ENCODE measurements at regions not wholly inside any gene's neighbourhood (a gene's known extent, or its start where the extent isn't known, plus 50 kb on each side); places are given as distances from the start of the nearest gene placed in this dataset.

GRCh38 chr3:24944805-24945520 lies 450.3 kb upstream of the THRB start:
- no peak for DNase-seq

- DNase-seq, result no peak
Observed at GRCh38 chr3:24945563-24945962, 450.9 kb upstream of the THRB start.

- DNase-seq, result no peak
Observed at GRCh38 chr3:24947103-24947502, 452.5 kb upstream of the THRB start.

DNA sequence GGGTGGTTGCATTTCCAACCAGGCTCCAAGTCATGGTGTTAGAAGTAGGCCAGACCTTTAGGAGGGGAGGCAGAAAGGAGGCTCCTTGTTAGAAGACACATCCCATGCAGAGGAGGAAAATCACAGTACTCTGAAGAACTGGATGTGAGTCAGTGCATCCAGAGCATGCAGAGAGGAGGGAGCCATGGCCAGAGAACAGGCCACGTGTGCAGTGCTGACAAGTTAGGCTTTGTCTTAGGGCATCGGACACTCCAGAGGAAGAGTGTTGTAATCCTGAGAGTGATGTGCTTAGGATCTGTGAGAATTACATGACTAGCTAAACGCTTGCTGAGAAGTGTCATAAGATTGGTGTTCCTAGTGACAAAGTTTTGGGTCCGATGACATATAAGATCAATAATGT lies 456.5 kb upstream of the THRB start:
- no peak for DNase-seq

DNA sequence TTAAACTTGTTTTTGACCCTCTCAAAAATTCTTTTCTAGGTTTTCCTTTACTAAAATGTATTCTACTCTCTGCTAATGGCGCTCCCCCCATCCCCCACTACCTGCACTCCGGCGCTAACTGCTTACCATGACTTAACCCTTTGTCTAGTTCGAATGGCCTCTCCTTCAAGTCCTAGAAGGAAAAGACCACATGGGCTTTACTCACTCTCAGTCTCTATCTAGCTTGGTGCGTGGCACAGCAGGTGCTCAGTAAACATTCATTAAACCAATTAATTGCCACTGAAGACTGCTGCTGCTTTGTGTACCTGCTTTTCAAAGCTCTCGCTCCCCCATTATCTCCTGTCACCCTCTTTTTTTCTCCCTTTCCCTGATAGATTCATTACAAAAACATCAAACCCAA lies 457.7 kb upstream of the THRB start:
- DNase-seq, result no peak

GRCh38 chr3:24953060-24953771 lies 458.6 kb upstream of the THRB start:
- no peak for DNase-seq

DNA sequence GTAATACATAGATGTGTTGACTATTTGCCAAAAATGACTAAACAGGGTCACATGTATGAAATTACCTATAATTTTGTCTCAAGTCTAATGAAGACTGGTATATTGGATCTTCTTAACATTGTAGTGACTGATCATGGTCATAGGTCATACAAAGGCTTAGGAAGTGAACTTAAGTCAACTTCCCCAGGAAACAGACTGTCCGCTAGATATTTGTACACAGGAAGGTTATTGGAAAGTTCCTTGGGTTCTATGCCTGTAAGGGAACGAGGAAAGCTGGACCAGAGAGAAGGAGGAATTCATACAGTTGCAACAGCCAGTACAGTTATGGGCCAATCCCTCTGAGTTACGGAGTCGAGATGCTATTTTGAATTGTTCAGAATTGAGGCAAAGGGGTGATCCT lies 462.0 kb upstream of the THRB start:
- DNase-seq, result no peak

DNA sequence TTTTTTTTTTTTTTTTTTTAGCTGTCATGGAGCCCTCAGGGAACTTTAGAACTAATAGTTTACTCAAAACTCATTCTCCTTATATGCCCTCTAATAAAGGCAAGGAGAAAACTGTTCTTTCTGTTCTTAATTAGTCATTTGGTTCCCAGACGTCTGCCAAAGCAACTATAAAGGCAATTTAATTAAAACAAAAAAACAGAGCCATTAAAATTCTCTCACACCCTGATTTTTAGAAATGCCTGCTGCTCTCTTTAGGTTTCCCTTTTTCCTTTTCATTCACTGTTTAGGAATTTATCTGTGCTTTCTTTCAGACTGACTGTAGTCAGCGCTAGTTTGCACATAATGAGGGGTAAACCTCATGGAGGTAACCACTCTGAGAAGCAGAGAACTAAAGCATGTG lies 463.6 kb upstream of the THRB start:
- no peak for DNase-seq

GRCh38 chr3:24958910-24959447 lies 464.3 kb upstream of the THRB start:
- DNase-seq, result no peak

DNA sequence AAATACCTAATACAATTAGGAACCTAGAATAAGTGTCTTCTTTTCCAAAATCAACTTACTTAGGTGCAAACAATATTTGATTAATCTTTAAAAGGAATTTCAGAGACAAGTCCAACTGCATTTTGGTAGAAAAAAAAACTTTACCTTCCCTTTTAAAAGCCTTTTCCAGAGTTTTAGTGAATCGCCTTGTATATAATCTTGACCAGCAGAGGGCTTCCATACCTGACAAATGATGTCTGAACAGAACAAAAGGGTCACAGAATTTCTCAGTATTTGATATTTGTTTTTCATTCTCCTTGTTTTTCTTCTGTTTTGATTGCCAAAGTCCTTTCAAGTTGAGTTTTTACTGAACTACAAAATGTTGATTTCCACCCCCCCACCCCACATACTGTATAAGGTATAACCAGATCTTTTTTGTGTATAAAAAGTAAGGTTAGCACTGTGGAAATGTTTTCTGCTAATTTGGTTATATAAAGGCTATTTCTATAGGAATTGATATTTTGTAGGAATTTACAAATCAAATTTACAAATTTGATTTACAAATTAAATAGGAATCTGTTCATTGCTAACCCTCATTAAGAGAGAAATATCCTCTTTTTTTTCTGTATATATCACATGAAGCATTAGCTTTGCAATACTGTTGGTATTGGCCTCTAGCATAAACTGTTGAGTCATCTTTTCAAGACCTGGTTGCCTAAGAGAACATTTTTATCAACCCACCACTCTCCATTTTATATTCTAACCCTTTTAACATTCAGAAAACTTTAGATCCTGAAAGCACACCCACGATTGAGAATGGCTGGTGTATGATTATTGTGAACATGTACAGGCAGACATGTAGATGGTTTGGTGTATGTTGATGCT lies 464.1 kb upstream of the RARB start:
- no peak for DNase-seq

GRCh38 chr3:24965706-24966385 lies 462.2 kb upstream of the RARB start:
- DNase-seq, result no peak

DNA sequence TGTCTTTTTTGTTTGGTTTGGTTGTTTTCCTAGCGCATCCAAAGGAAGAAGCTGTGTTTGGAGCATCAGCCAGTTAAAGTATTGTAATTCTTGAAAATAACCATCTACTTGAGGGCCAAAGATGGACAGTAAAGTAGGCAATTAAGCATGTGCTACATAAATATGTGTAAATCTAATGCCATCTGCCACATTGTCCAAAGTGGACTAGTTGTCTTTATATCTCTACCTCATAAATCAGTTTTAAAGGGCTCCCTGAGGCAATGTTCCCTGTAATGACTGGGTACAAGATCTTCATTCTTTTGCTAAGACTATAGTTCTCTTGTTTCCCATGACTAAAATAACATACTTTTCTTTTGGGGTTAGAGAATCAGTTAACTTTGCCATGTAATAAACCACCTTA lies 460.0 kb upstream of the RARB start:
- DNase-seq, result no peak

DNA sequence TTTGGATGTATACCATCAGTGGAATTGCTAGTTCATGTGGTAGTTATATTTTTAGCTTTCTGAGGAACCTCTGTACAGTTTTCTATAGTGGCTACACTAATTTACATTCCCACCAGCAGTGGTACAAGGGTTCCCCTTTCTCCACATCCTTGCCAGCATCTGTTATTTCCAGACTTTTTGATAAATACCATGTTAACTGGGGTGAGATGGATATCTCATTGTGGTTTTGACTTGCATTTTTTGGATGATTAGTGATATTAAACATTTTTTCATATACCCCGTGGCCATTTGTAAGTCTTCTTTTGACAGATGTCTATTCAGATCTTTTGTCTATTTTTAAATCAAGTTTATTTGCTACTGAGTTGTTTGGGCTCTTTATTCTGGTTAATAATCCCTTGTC lies 455.6 kb upstream of the RARB start:
- DNase-seq, result no peak

GRCh38 chr3:24981309-24981708 lies 446.8 kb upstream of the RARB start:
- no peak for DNase-seq

GRCh38 chr3:24981924-24982323 lies 446.1 kb upstream of the RARB start:
- DNase-seq, result no peak

DNA sequence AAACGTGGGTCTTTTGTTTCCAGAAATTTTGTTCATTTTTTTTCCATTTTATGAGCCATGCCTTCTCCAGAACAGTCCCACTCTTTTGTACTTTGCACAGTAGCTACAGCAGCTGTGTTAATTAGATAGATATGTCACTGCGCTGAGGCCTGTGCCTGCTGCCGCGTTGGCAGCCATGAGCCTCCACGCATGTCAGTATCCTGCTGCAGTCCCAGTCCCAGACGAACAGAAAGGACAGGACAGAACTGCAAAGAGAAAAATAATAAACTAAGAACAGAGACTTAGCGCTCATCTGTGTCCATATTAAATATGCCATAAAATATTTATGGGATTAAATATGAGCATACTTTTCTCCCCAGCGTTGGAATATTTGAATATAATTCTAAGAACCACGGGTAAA lies 442.4 kb upstream of the RARB start:
- DNase-seq, result no peak

DNA sequence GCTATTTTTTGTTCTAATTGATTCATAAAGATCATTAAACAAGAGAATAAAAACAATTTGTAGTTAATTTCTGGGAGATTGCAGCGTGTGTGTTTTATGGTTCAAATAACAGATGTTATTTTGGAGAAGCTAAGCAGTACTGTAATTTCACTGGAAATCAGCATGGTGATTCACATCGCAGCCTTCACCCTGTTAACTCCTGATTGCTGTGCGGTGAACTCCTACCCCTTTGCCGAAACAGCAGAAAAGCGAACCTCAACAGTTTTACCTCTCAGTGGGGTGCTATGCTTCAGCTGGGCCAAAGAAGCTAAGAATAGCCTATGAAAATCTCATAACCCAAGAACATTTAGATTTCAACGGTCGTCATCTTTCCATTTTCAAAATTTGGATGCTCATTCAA lies 441.5 kb upstream of the RARB start:
- DNase-seq, result no peak

GRCh38 chr3:24999357-24999756 lies 428.7 kb upstream of the RARB start:
- DNase-seq, result no peak

DNA sequence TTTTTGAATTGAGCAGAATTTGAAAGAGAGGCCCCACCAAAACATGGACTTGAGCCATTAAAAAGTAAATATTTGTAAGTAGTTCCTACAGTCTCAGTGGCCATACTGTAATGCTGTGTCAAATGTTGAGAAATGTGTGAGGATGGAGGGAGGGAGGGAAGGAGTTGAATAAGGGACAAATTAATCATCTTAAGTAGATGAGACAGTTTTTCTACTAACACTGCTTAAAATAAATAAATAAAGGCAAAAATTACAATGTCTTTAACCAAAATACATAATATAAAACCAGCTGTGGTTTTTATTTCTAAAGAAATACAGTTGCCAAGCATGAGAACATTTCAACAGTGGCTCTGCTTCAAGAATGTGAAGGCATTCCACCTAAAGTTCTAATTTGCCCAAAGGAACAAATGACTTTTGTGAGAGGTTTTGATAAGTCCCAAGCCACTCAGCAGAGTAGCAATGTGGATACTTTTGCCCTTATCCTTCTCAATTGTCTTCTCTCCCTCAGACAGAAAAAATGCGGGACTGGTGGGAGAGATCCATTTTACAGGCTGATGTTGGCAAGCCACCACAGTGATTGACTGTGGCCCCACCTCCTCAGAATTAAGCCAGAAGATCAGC lies 427.0 kb upstream of the RARB start:
- no peak for DNase-seq

DNA sequence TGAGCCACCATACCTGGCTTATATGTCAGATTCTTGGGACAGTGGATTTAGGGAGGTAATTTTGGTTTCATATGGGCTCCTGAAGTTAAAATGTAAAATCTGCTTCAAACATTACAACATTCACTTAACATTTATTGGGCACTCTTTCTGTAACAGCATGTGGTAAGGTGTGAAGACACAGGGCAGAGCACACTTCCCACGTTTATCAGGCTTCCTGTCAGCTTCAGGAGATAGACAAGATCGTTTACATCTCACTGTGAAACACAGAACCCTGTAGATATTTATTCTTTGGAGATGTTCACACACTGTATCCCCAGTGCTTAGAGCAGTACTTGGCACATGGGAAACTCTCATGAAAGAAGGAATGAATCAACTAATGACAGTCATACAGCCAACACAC lies 426.0 kb upstream of the RARB start:
- no peak for DNase-seq

DNA sequence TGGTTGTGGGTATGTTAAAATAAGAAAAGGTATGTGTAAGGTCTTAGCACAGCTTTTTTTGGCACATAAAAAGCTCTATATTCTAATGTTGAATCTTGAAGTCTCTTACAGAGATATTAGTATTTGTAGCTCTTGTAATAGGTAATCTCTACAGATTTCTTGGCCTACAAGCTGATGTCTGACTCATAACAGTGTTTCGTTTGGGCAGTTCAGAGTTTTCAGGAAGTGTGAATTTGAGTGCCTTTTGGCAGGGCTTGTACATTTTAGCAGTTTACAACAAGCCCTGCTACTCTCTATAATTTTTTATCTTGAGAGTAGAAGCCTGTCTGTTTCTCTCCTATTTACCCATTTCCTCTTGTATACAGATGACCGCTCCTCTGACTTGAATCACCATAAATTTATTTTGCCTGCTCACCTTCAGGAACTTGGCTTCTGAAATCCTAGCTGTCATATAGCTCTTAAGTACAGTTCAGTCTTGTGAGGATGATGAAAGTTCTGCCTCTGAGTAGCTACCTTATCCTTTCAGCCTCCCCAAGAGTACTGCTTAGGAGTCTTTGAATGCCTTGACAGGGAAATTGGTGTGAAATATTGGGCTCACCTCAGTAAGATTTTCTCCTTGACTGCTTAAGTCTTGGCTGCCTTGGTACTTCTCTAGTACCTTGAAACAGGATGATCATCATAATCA lies 419.9 kb upstream of the RARB start:
- DNase-seq, result no peak

DNA sequence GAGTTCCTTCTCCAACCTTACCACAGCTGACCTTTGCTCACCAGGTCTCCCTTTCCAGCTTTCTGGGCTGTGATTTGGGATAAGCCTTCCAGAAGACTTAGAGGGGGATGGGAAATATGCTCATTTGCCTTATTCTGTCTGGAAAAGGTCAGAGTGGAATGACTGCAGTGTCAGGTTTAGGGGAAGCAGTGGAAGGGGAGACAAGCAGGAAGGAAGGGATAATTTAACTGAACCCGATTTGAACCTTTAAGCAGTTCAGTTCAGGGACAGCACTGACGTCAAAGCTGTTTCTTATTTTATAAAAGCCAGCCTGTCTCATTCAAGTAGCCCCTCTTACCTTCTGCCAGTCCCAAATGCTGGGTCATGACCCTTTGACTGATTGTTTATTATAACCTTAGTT lies 418.4 kb upstream of the RARB start:
- DNase-seq, result no peak
